Stimulated activated CD8-positive, alpha-beta memory T cell treated with anti-CD3 and anti-CD28 coated beads, Interleukin-12 subunit alpha, Interleukin-12 subunit beta, amount 100 ng/mL, for 4 hours (primary cell): ENCODE measurements at regions not wholly inside any gene's neighbourhood (a gene's known extent, or its start where the extent isn't known, plus 50 kb on each side); places are given as distances from the start of the nearest gene placed in this dataset.

Experiments used
- DNase-seq: peaks from one replicate; pipeline ENCODE4 v3.0.0-alpha.2; 2020; ENCODE audit warnings: low read depth

DNA sequence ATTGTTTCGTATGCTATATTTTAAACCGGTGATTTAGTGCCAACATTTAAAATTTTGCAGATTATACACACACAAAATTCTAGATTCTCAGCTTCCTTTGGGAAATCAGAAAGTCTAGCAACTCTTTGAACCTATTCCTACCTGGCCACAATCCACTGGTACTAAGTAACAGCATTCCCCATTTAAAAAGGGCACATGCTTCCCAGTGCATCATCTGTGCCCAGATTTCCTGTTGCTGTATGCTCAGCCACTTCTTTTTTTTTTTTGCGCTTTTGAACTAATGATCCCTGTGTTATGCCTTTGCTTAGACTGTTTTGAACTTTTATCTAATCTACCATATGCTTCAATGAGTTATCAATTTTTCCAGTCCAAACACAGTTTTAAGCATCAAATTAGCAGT lies 548.4 kb downstream of the PLPP3 start:
- no peak for DNase-seq

GRCh38 chr1:56029319-56030003 lies 549.9 kb downstream of the PLPP3 start:
- no peak for DNase-seq

- DNase-seq: no peak
Observed at GRCh38 chr1:56028911-56029310, 550.5 kb downstream of the PLPP3 start.

- DNase-seq: no peak
Observed at GRCh38 chr1:56028244-56028643, 551.1 kb downstream of the PLPP3 start.

GRCh38 chr1:56025942-56026341 lies 553.4 kb downstream of the PLPP3 start:
- DNase-seq: no peak

- DNase-seq: no peak
Observed at GRCh38 chr1:56024155-56024554, 555.2 kb downstream of the PLPP3 start.

DNA sequence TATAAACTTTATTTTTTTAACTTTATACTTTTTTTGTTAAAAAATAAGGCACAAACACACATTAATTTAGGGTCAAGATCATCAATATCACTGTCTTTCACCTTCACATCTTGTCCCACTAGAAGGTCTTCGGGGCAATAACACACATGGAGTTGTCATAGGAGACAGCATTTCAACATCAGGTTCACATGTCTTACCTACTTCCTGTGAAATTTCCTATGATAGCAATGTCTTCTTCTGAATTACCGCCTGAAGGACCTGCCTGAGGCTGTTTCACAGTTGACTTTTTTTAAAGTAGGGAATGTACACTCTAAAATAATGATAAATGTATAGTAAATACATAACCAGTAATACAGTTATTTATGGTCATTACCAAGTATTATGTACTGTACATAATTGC lies 559.4 kb downstream of the PLPP3 start:
- DNase-seq: no peak

DNA sequence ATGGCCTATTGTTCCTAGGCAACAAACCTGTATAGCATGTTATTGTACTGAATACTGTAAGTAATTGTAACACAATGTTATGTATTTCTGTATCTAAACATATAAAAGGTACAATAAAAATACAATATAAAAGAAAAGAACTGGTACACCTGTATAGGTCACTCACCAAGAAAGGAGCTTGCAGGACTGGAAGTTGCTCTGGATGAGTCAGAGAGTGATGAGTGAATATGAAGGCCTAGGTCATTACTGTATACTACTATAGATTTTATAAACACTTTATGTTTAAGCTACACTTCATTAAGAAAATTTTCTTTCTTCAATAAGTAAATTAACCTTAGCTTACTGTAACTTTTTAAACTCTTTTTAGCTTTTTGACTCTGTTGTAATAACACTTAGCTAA lies 559.9 kb downstream of the PLPP3 start:
- DNase-seq: no peak

DNA sequence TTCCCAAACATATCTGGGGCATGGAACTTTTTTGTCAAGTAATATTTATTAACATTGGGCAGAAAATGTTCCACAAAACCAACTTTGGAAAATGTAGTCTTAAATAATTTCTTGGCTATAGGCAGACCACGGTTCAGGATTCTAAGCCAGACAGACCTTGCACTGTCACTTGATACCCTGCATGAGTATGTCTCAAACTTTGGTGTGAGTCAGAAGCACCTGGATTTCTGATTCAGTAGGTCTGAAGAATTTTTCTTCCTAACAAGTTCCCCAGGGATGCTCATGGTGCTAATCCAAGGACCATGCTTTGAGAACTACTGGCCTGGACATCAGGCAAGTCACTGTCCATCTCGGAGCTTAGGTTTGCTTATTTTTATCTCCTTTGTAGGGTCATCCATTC lies 562.0 kb downstream of the PLPP3 start:
- no peak for DNase-seq

DNA sequence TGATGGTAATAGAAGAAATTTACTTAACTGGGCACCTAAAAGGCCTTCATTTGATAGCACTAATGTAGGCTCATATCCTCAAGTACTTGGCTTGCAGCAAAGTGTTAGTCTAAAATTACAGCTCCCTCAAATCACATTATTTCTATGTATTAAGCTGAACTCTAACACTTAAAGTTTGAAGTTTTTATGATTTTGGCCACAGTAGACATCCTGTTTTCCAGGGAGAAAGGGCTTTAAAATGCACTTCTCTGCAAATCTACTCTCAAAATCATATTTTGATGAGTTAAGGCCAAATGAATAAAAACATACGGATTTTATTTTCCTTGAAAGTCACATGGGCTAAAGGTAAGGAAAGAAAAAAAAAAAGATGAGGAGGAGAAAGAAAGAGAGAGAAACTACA lies 575.5 kb downstream of the PLPP3 start:
- DNase-seq: no peak

DNA sequence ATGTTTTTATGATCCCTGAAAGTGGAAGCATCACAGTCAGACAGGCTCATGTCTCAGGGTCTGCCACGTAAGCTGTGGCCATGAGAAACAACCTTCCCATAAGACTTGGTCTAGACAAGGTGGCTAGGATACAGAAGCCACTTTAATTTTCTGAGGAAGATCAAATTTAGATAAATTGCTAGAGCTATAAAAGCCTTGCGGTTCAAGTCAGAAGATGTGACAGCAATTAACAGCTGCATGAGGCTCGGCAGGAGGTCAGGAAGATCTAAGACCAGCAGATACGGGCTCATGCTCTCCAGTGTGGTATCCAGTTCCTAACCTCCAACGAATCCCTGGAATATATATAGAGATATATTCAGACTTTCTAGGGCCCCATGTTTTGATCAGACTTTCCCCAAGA lies 577.1 kb downstream of the PLPP3 start:
- no peak for DNase-seq

GRCh38 chr1:56000424-56000823 lies 578.9 kb downstream of the PLPP3 start:
- DNase-seq: no peak

GRCh38 chr1:55997536-55997935 lies 581.8 kb downstream of the PLPP3 start:
- DNase-seq: no peak

DNA sequence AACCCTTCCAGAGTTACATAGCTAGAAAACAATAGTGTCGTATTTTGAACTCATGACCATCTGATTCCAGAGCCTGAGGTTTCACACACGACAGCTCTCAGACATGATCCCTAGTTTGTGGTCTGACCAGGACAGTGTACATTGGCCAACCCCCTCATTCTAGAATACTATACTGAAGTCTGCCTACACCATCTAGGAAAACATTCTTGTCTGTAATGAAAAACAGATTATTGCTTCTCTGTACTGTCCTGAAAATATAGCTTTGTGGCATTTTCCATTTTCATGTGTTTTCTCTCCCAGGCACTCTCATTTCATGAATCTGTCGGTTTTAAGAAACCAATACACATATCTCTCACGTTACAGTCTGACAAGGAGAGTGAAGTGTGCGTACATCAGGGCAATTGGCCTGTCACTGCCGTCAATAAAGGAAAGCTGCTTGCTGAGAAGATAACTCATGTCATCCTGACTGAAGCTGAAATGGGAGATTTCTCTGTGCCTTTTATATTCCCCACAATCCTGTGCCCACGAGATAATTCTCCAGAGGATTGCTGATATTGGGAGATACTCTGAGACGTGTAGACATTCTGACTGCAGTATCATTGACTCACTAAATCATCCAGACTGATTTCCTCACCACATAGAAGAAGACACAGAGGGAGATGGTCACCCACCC lies 585.6 kb downstream of the PLPP3 start:
- no peak for DNase-seq

GRCh38 chr1:55990007-55990406 lies 589.4 kb downstream of the PLPP3 start:
- no peak for DNase-seq

DNA sequence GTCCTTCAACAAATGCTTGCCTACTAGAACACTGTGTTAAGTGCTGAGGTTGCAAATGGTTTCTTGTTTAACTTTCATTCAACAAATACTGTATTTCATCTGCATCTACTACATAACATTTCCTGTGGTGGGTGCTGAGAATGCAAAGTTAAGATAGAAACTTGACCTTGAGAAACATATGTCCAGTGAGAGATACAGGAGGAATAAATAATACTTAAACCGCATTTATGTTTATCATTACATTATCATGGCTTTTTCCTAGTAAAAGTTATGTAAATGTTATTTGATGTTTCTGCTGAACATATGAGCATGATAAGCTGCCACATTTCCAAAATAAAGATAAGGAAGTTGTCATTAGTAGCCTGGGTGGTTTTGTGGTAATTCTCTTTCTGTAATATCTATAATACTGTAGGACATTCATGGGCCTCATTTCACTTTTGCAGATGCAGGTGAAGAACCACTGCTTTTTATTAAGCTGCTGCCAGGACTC lies 590.4 kb downstream of the PLPP3 start:
- no peak for DNase-seq

GRCh38 chr1:55987491-55988249 lies 591.7 kb downstream of the PLPP3 start:
- no peak for DNase-seq

DNA sequence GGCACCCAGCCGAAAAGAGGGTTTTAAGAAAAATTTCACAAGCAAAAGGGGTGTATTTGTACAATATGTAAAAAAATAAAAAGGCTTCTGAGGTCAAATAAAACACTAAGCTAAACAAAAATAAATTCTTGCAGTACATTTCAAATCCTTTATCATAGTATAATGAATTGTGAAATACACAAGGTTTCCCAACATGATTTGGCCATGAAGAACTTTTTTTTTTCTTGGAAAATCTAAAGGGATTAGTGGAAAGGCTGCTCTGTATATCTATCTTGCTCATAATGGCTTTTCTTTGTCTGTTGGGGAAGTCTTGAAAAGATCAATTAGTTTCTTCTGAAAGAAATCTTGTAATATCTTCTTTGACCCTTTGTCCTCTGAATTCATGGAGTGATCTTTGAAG lies 593.4 kb downstream of the PLPP3 start:
- no peak for DNase-seq

DNA sequence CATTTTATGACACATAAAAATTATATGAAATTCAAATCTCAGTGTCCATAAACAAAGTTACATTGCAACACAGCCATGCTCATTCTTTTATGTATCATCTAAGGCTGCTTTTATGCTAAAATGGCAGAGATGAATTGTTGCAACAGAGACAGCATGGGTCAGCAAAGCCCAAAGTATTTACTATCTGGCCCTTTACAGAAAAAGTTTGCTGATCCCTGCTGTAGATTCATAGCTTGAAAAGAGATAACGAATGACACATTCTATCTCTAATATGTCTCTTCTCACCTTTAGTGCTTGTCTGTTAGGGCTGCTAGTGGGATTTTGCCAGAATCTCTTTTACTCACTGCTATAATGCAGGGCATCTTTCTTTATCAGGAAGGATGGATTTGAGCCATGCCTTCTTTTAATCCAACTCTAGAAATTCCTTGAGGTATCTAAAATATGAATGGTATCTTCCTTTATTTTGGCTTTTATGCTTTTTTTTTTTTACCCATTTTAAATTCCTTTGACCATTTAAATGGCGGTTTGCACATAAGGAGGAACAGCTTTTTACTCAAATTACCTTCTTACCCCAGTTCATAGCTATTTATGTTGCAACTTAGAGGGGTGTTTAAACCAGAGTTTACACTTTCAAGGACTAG lies 598.2 kb downstream of the PLPP3 start:
- DNase-seq: no peak

GRCh38 chr1:55980582-55980981 lies 598.8 kb downstream of the PLPP3 start:
- no peak for DNase-seq

DNA sequence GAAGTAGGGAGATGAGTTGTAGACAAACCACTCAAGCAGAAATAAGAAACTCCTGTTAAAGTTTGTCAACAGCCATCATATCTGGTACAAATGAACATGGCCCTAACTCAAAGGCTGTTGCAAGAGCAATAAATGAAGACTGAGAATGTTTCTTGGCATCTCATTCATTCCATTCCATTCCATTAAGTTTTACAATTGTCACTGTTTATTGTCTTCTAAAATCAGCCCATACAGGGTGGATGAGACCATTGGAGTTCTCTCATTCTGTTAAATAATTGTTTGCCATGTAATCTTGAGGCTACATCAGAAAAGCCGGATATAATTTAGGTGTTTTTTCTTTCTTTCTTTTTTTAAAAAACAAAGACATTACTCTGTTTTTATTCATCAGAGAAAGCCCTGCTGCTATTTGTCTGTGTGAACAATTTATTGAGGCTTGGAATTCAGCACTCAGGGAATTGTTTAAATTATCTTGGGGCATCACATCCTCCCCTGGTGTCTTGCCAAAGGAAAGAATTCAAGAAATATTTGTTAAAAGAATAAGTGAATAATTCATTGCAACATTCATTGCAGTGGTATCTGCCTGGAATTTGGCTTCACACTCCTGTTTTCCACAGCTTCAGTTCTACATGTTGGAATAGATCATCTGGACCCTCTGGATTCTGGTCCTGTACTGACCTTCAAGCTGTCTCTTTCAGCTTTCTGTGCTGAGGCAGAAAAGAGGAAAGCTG lies 604.5 kb downstream of the PLPP3 start:
- no peak for DNase-seq

DNA sequence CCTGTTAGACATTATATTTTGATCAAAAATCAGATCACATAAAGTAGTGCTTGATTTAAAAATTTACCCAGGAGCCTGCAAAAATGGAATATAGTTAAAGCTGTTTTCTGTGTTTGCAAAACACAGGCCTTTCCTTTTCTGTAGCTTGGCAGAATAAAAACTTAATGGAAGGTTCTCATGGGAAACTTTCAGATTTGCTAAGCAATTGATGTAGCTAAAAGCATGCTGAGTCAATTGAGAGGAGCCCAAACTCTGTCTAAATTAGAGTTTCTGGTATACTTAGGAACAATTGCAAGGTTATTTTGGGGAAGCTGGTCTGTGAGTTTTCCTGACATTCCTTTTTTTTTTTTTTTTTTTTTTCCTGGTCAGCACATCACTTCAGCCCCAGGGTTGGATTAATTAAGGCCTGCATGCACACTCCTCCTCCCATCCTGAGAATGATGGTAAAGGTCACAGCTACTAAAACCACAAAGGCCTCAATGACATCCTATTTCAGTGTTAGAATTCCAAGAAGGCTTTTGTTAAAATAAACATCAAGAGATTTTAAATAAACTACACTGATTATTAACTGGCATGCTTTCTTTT lies 608.7 kb downstream of the PLPP3 start:
- DNase-seq: no peak
